Endothelial cell of umbilical vein (primary cell): ENCODE measurements at regions not wholly inside any gene's neighbourhood (a gene's known extent, or its start where the extent isn't known, plus 50 kb on each side); places are given as distances from the start of the nearest gene placed in this dataset.

ENCODE experiments used
- BruUV-seq: library from RNA; stranded (reverse); fragments of 400-500 nt; replicated peaks from 2 replicates; lab custom pipeline; 2021; lab: Mats Ljungman, UMichigan
- CTCF ChIA-PET: fragments of 300-600, 350-600 bp; sonication (Branson Sonifier 250); formaldehyde crosslinking; loops from one replicate; lab custom pipeline; 2021; ENCODE audit warnings: antibody characterized with exemption, inconsistent platforms; lab: Charles Lee
- POLR2A ChIA-PET: fragments of 300-600, 350-600 bp; sonication (Branson Sonifier 250); formaldehyde crosslinking; loops from one replicate; lab custom pipeline; 2021; ENCODE audit warnings: antibody characterized with exemption, inconsistent platforms; lab: Charles Lee
- DNase-seq: peaks from one replicate; pipeline ENCODE4 v3.0.0-alpha.2; 2011; ENCODE audit warnings: low read depth, low spot score
- FAIRE-seq: peaks from 2 replicates; lab custom pipeline; 2011; peaks lifted over from hg19 to GRCh38; lab: Jason Lieb, UNC
- H2AFZ ChIP-seq: 2 replicates; pipeline ENCODE4 v1.6.0; 2012; ENCODE audit warnings: low read depth, low read length, control low read depth, inconsistent platforms
- H3K27ac ChIP-seq: 2 replicates; pipeline ENCODE4 v1.5.1; 2011; ENCODE audit warnings: low read depth, mild to moderate bottlenecking, control low read depth, low read length, moderate library complexity; ENCODE audit not compliant: insufficient read depth
- H3K27me3 ChIP-seq, 2 experiments: 2 replicates each; pipeline versions ENCODE4 v1.6.0 to v1.6.1; 2011; ENCODE audit warnings: low read length in 2 of 2, mixed read lengths in 1 of 2; ENCODE audit not compliant: control insufficient read depth in 2 of 2, insufficient read depth in 2 of 2
- H3K36me3 ChIP-seq, 2 experiments: 2 replicates in 1 of 2; 3 replicates in 1 of 2; pipeline ENCODE4 v1.5.1; 2011; ENCODE audit warnings: low read length in 2 of 2, mild to moderate bottlenecking in 1 of 2, moderate library complexity in 1 of 2; ENCODE audit not compliant: control insufficient read depth in 2 of 2, insufficient read depth in 2 of 2; ENCODE audit errors: extremely low read depth in 1 of 2
- H3K4me1 ChIP-seq: 3 replicates; pipeline ENCODE4 v1.5.1; 2011; ENCODE audit warnings: mild to moderate bottlenecking, low read length; ENCODE audit not compliant: control insufficient read depth, insufficient read depth; ENCODE audit errors: extremely low read depth
- H3K4me2 ChIP-seq: 2 replicates; pipeline ENCODE4 v1.6.1; 2011; ENCODE audit warnings: low read length, control low read depth, mixed read lengths; ENCODE audit not compliant: insufficient read depth
- H3K4me3 ChIP-seq, 3 experiments: fragments of 200-600 bp in 1 of 3; sonication (generic), shearing (Covaris generic) in 1 of 3; replicated peaks in 1 of 3; 2 replicates each; pipeline ENCODE4 v1.5.1; 2011 to 2016; ENCODE audit warnings: control low read depth in 3 of 3, low read length in 3 of 3, mild to moderate bottlenecking in 2 of 3, inconsistent platforms in 1 of 3, low read depth in 1 of 3, moderate library complexity in 1 of 3; ENCODE audit not compliant: insufficient read depth in 1 of 3
- H3K79me2 ChIP-seq: 2 replicates; pipeline ENCODE4 v1.6.0; 2012; ENCODE audit warnings: low read length, inconsistent platforms; ENCODE audit not compliant: control insufficient read depth, insufficient read depth
- H3K9ac ChIP-seq: replicated peaks from 2 replicates; pipeline ENCODE3; 2011; ENCODE audit warnings: low read length, control low read depth; ENCODE audit not compliant: insufficient read depth; ENCODE audit errors: extremely low read depth
- H3K9me1 ChIP-seq: replicated peaks from 3 replicates; pipeline ENCODE4 v1.6.0; 2011; ENCODE audit warnings: mild to moderate bottlenecking, low read length; ENCODE audit not compliant: control insufficient read depth, insufficient read depth; ENCODE audit errors: extremely low read depth
- H3K9me3 ChIP-seq: replicated peaks from 2 replicates; pipeline ENCODE4 v1.5.1; 2012; ENCODE audit warnings: low read length, inconsistent platforms; ENCODE audit not compliant: control insufficient read depth, insufficient read depth
- H4K20me1 ChIP-seq: replicated peaks from 2 replicates; pipeline ENCODE3; 2011; ENCODE audit warnings: mild to moderate bottlenecking, low read length; ENCODE audit not compliant: control insufficient read depth, insufficient read depth; ENCODE audit errors: extremely low read depth
- CTCF ChIP-seq, 2 donors: IDR thresholded peaks; 1 replicate in 1 of 2; 2 replicates in 1 of 2; pipeline ENCODE4 v1.5.1; 2011; ENCODE audit warnings: low read length in 2 of 2, mild to moderate bottlenecking in 2 of 2, moderate library complexity in 2 of 2, control low read depth in 1 of 2, inconsistent platforms in 1 of 2, low read depth in 1 of 2; ENCODE audit not compliant: insufficient read depth in 1 of 2; ENCODE audit errors: extremely low read depth in 1 of 2
- EZH2 ChIP-seq: IDR thresholded peaks from 2 replicates; pipeline ENCODE4 v1.6.1; 2012; ENCODE audit warnings: borderline replicate concordance, low read depth, mild to moderate bottlenecking, moderate library complexity, low read length, inconsistent platforms; ENCODE audit not compliant: severe bottlenecking
- FOS ChIP-seq: IDR thresholded peaks from 2 replicates; pipeline ENCODE4 v1.6.1; 2011; ENCODE audit warnings: mild to moderate bottlenecking, low read length, moderate library complexity, borderline replicate concordance; ENCODE audit not compliant: insufficient read depth
- GATA2 ChIP-seq: IDR thresholded peaks from 2 replicates; pipeline ENCODE4 v1.7.0; 2011; ENCODE audit warnings: low read depth, mild to moderate bottlenecking, moderate library complexity, mixed read lengths, low read length; ENCODE audit not compliant: insufficient read length, insufficient read depth
- JUN ChIP-seq: IDR thresholded peaks from 2 replicates; pipeline ENCODE4 v1.6.1; 2011; ENCODE audit warnings: borderline replicate concordance, low read depth; ENCODE audit not compliant: insufficient read length, insufficient read depth
- MAX ChIP-seq: IDR thresholded peaks from 2 replicates; pipeline ENCODE4 v1.6.1; 2011; ENCODE audit not compliant: insufficient read depth, insufficient read length
- MYC ChIP-seq: IDR thresholded peaks from one replicate; pipeline ENCODE4 v1.6.1; 2011; ENCODE audit warnings: mild to moderate bottlenecking, low read depth, low read length
- POLR2A ChIP-seq: IDR thresholded peaks from 2 replicates; pipeline ENCODE4 v1.6.1; 2012; ENCODE audit warnings: low read depth, mild to moderate bottlenecking, control low read depth, low read length
- dilution Hi-C: fragments of 300-500 bp; cut with MboI; formaldehyde crosslinking; loops from one replicate; pipeline ENCODE4 v1.15.0; 2019; ENCODE audit warnings: low sequenced_read_pairs; ENCODE audit not compliant: extremely low pct_ligation_motif_present
- intact Hi-C: fragments of 100-400 bp; cut with micrococcal nuclease; formaldehyde crosslinking; loops from one replicate; pipeline ENCODE4 v1.10.0; 2022

DNA sequence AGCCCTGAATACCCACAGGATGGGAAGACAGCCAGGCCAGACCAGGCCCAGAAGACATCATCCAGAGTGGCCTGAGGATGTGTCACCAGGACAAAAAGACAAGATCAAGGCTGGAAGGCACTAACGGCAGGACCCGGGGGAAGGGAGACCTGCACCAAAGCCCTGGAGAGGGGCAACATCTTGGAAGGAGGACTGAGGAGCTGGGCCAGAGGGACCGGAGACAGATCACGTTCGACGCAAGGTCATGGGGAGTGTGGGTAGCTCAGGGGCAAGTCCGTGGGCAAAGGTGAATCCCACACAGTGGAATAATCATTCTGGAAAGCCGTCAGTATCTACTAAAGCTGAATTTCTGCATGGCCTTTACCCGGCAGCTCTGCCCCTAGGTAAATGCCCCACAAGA, 478.6 kb downstream of the MATN1 start:
- ChIA-PET POLR2A (no interaction called here), CTCF (no interaction called here)
- no peaks in the 10 kb centered on the region for H3K36me3 ChIP-seq
- intact Hi-C loops = no loop called here
- BruUV-seq = no TSS peak
- dilution Hi-C loops = no loop called here
- DNase-seq (no peak), FAIRE-seq (no peak)
- no peak overlapping the region for H3K4me3 ChIP-seq
- no peak for TF ChIP-seq MAX
- TF ChIP-seq FOS = no peak
- no peak for TF ChIP-seq CTCF (IDR thresholded peaks at IDR 0.05; ENCODE audit: extremely low read depth in 1 of 2, insufficient read depth in 1 of 2, low read depth in 1 of 2, low read length in 2 of 2)
- no peak for TF ChIP-seq EZH2
- no peak for TF ChIP-seq GATA2
- TF ChIP-seq MYC = no peak
- TF ChIP-seq JUN = no peak
- no peak for TF ChIP-seq POLR2A
- H4K20me1 ChIP-seq = no peaks in the 10 kb centered on the region
- no peaks in the 10 kb centered on the region for H3K9me3 ChIP-seq
- H3K4me2 ChIP-seq = no peak overlapping the region
- no peak overlapping the region for H2AFZ ChIP-seq
- H3K9ac ChIP-seq = no peak overlapping the region
- no peaks in the 10 kb centered on the region for H3K27me3 ChIP-seq
- no peaks in the 10 kb centered on the region for H3K4me1 ChIP-seq
- no peak overlapping the region for H3K27ac ChIP-seq
- no peaks in the 10 kb centered on the region for H3K9me1 ChIP-seq
- H3K79me2 ChIP-seq = no peaks in the 10 kb centered on the region
